ENCODE measurements at regions not wholly inside any gene's neighbourhood (a gene's known extent, or its start where the extent isn't known, plus 50 kb on each side); places are given as distances from the start of the nearest gene placed in this dataset.

DNA sequence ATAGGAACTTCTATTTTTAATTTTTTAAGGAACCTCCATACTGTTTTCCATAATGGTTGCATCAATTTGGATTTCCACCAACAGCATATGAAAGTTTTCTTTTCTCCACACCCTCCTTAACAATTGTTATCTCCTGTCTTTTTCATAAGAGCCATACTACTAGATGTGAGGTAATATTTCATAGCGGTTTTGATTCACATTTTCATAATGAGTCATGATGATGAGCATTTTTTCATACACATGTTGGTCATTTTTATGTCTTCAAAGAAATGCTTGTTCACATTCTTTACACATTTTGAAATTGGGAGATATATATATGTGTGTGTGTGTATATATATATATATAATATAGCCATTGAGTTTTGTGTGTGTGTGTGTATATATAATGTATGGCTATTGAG lies 420.3 kb upstream of the PCDH9 start:
- H3K27me3 ChIP-seq (replicated peaks; ENCODE audit: insufficient read depth): no peaks in the 10 kb centered on the region
- H3K27ac ChIP-seq: no peak overlapping the region
- no peak for ATAC-seq (ENCODE audit: insufficient number of reproducible peaks, low FRiP score, low read depth)
- no peak for DNase-seq (ENCODE audit: low spot score)
- H3K4me1 ChIP-seq (ENCODE audit: control insufficient read depth in 1 of 2, low read depth in 2 of 2): no peaks in the 10 kb centered on the region
- H3K4me3 ChIP-seq: no peak overlapping the region
- H3K36me3 ChIP-seq: no peaks in the 10 kb centered on the region
- TF ChIP-seq, protein P1, sequence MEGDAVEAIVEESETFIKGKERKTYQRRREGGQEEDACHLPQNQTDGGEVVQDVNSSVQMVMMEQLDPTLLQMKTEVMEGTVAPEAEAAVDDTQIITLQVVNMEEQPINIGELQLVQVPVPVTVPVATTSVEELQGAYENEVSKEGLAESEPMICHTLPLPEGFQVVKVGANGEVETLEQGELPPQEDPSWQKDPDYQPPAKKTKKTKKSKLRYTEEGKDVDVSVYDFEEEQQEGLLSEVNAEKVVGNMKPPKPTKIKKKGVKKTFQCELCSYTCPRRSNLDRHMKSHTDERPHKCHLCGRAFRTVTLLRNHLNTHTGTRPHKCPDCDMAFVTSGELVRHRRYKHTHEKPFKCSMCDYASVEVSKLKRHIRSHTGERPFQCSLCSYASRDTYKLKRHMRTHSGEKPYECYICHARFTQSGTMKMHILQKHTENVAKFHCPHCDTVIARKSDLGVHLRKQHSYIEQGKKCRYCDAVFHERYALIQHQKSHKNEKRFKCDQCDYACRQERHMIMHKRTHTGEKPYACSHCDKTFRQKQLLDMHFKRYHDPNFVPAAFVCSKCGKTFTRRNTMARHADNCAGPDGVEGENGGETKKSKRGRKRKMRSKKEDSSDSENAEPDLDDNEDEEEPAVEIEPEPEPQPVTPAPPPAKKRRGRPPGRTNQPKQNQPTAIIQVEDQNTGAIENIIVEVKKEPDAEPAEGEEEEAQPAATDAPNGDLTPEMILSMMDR (IDR thresholded peaks at IDR 0.05): no peak
- H3K9me3 ChIP-seq: no peaks in the 10 kb centered on the region

DNA sequence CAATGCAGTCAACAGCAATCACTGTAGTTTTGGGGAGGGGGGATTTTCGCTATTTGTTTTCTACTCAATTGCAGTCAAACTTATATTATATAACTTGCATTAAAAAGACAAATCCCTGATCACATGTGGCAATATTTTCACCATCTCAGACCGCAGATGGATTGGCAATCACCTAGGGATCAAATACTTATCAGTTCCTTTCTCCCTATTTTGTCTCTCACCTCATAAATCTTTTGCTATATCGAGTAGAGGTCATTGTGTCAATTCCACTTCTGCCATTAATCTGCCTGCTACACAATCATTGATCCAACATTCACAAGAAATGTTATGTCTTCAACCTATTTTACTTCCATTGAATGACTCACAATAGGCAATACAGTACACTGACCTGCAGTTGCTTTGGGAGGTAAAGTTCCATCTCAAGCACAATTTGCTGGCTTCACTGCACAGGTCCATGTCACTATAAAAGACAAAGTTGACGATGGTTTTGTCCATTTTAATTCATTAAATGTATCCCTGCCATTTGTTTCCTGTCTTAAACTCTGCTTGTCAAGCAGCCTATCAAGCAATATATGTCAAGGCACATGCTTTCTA lies 415.8 kb upstream of the PCDH9 start:
- Histone ChIP-seq H3K36me3 (no peaks in the 10 kb centered on the region), H3K9me3 (no peaks in the 10 kb centered on the region), H3K27me3 (replicated peaks; ENCODE audit: insufficient read depth) (no peaks in the 10 kb centered on the region), H3K27ac (no peak overlapping the region), H3K4me1 (ENCODE audit: control insufficient read depth in 1 of 2, low read depth in 2 of 2) (no peaks in the 10 kb centered on the region), H3K4me3 (no peak overlapping the region)
- no peak for DNase-seq (ENCODE audit: low spot score)
- TF ChIP-seq, protein P1 (IDR thresholded peaks at IDR 0.05): no peak
- no peak for ATAC-seq (ENCODE audit: insufficient number of reproducible peaks, low FRiP score, low read depth)

GRCh38 chr13:67643516-67644055 lies 413.4 kb upstream of the PCDH9 start:
- Histone ChIP-seq H3K36me3 (no peaks in the 10 kb centered on the region), H3K4me3 (no peak overlapping the region), H3K4me1 (ENCODE audit: control insufficient read depth in 1 of 2, low read depth in 2 of 2) (no peaks in the 10 kb centered on the region), H3K27me3 (replicated peaks; ENCODE audit: insufficient read depth) (no peaks in the 10 kb centered on the region), H3K27ac (no peak overlapping the region), H3K9me3 (no peaks in the 10 kb centered on the region)
- no peak for ATAC-seq (ENCODE audit: insufficient number of reproducible peaks, low FRiP score, low read depth)
- TF ChIP-seq, protein P1 (IDR thresholded peaks at IDR 0.05): no peak
- no peak for DNase-seq (ENCODE audit: low spot score)

DNA sequence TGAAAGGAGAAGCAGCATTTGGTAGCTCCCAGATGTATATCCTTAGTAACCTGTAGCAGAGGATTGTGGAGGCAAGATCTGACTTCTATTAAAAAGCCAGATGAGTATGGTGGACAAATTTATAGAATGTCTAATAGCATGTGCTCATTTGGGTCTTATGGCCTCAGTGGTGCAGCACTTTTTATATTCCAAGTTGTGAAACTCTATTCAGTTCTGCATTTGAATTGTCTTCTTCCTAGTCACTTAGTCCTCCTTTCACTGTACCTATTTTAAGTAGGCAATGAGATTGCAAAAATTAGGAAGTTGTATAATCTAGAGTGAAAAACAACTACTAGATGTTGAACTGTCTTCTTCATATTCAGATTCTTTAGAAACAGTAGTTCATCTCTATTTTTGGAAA lies 412.5 kb upstream of the PCDH9 start:
- Histone ChIP-seq H3K9me3 (no peaks in the 10 kb centered on the region), H3K4me3 (no peak overlapping the region), H3K27ac (no peak overlapping the region), H3K27me3 (replicated peaks; ENCODE audit: insufficient read depth) (no peaks in the 10 kb centered on the region), H3K4me1 (ENCODE audit: control insufficient read depth in 1 of 2, low read depth in 2 of 2) (no peaks in the 10 kb centered on the region), H3K36me3 (no peaks in the 10 kb centered on the region)
- ATAC-seq (ENCODE audit: insufficient number of reproducible peaks, low FRiP score, low read depth): no peak
- no peak for DNase-seq (ENCODE audit: low spot score)
- TF ChIP-seq, protein P1 (IDR thresholded peaks at IDR 0.05): no peak

GRCh38 chr13:67635754-67636153 lies 405.6 kb upstream of the PCDH9 start:
- Histone ChIP-seq H3K27me3 (replicated peaks; ENCODE audit: insufficient read depth) (no peaks in the 10 kb centered on the region), H3K4me3 (no peak overlapping the region), H3K27ac (no peak overlapping the region), H3K4me1 (ENCODE audit: control insufficient read depth in 1 of 2, low read depth in 2 of 2) (no peaks in the 10 kb centered on the region), H3K36me3 (no peaks in the 10 kb centered on the region), H3K9me3 (no peaks in the 10 kb centered on the region)
- no peak for ATAC-seq (ENCODE audit: insufficient number of reproducible peaks, low FRiP score, low read depth)
- DNase-seq (ENCODE audit: low spot score): no peak
- TF ChIP-seq, protein P1 (IDR thresholded peaks at IDR 0.05): no peak
